ENCODE measurements at regions not wholly inside any gene's neighbourhood (a gene's known extent, or its start where the extent isn't known, plus 50 kb on each side); places are given as distances from the start of the nearest gene placed in this dataset.
"Not testable (repeated sequence)": the region's sequence is repeated elsewhere in the genome, so short reads cannot be mapped to it uniquely, and the experiment has no call there.

- no peak for DNase-seq
Measured at GRCh38 chr3:165716592-165716991, 120.6 kb downstream of the BCHE start.

- DNase-seq: no peak
Measured at GRCh38 chr3:165713479-165713878, 123.7 kb downstream of the BCHE start.

GRCh38 chr3:165712382-165712781 lies 124.8 kb downstream of the BCHE start:
- DNase-seq: no peak

DNA sequence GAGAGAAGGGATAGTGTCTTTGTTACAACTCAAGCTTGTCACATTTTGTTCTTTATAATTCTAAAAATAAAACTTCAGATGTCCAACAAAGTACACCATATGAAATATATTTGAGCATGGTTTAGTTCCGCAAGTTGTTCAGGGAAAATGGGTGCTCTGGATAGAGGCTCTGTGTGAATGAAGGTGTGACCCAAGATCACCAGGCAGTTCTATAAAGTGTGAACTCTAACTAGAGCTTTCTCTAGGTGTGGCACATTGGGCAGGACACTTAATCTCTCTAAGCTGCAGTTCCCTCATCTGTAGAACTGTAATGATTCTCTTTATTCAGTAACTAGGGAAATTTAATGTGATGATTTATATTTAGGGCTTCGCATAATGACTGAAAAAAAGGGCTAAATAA lies 139.3 kb downstream of the BCHE start:
- no peak for DNase-seq

DNA sequence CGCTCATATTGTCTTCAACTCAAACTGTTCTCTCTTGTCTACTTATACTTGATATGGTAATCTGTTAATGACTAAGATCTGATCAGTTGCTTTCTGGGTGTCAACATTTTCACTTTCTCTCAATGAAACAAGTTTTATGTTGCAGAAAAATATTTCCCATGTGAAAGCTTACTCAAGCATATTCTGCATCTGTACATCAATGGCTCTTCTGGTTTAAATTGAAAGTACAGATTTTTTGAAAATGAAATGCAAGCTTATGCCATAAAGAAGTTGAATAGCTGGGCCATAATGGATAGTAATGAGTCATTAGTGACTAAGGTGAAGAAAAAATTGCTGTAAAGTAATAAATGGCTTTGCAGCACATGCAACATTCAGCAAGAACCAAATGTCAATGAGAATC lies 140.7 kb downstream of the BCHE start:
- no peak for DNase-seq

GRCh38 chr3:165683947-165684346 lies 153.3 kb downstream of the BCHE start:
- no peak for DNase-seq

- DNase-seq: no peak
Measured at GRCh38 chr3:165682734-165683133, 154.5 kb downstream of the BCHE start.

DNA sequence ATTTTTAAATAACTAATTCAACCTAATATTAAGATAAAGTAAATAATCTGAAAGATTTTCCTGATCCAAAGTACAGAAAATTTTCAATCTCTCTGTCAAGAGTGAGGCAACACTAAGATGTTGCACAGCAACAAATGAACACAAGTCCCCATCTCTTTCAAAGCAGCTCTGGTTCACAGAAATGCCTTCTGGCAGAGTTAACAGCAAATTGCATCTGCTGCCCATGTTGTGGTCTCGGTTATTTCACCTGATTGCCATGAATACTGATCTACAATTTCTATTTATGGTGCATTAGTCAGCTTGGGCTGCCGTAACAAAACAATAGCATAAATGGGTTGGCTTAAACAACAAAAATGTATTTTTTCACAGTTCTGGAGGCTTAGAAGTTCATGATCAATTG lies 167.3 kb downstream of the BCHE start:
- no peak for DNase-seq

GRCh38 chr3:165669504-165669903 lies 167.7 kb downstream of the BCHE start:
- no peak for DNase-seq

DNA sequence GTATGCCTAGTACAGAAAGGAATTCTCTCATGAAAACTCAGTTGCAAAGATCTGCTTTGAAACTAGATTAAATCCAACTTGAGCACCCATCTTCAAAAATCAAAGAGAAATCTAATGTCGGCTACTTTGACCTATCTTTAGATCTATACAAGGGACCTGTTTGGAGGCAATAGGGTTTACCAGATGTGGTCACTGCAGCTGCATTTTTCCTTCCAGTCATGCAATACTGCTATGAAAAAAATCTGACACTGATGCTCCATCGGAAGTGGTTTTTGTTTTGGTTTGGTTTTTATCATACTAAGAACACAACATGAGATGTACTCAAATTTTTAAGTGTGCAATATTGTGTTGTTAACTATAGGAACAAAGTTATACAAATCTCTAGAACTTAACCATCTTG lies 169.5 kb downstream of the BCHE start:
- DNase-seq: no peak

DNA sequence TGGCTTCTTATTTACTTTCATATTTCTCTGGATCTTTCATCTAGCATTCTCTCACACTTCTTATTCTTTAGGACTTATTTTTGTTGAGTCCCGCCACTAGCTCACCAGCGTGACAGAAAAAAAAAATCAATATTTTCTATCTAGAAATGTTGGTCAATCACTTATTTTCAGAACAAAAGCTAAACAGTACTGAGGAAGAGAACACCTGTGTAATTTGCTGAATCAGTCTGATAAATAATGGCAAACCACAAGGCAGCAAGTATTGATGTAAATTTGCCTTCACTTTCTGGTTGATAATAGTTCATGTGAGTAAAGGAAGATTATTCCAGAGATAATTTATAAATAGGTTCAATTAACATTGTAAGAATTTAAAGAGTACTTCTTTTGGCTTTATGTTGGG lies 179.2 kb downstream of the BCHE start:
- DNase-seq: no peak

DNA sequence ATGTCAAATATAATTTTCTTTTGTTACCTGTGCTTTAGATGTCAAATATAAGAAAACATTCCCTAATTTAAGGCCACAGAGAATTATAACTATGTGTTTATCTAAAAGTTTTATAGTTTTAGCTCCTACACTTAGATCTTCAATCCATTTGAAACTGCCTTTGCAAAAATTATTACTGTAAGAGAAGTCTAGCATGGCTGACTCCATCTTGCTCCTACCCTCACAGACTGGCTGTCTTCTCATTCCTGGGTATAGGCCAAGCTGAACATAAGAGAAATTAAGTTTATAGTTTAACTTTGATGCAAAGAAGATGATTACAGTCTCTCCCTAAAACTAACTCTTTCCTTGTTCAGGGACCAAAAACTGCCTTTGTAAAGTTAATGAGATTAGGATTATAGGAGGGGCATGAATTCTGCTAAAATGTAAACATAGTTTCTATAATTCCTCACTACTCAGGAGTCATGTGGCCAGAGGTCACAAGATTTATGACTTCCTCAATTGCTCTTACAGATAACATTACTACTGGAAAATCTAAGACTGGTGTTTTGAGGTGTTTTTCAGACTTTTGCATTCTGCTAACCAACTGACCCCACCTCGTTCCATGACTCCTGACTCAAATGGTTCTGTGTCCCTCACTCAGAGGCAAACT lies 184.0 kb downstream of the BCHE start:
- no peak for DNase-seq

DNA sequence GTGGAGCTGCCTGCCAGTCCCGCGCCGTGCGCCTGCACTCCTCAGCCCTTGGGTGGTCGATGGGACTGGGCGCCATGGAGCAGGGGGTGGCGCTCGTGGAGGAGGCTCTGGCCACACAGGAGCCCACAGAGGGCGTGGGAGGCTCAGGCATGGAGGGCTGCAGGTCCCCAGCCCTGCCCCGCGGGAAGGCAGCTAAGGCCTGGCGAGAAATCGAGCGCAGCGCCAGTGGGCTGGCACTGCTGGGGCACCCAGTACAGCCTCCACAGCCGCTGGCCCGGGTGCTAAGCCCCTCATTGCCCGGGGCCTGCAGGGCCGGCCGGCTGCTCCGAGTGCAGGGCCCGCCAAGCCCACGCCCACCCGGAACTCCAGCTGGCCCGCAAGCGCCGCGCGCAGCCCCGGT lies 187.9 kb downstream of the BCHE start:
- not testable (repeated sequence) for DNase-seq

GRCh38 chr3:165645191-165645590 lies 192.0 kb downstream of the BCHE start:
- DNase-seq: no peak

DNA sequence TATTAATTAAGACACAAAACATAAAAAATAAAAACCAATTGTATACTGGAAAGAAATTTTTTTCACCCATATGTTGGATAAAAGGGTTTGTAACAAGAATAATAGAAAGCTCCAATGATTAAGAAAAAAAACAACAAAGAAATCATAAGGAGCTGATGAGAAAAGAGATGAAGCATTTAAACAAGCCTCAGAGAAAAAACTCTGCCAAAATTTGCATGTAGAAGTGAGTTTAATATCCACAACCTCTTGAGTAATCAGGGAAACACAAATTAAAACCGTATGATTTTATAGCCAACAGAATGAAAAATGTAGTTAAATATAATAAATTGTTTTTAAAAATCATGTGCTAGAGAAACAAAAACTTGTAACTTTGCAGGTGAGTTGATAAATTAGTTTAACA lies 192.9 kb downstream of the BCHE start:
- no peak for DNase-seq

DNA sequence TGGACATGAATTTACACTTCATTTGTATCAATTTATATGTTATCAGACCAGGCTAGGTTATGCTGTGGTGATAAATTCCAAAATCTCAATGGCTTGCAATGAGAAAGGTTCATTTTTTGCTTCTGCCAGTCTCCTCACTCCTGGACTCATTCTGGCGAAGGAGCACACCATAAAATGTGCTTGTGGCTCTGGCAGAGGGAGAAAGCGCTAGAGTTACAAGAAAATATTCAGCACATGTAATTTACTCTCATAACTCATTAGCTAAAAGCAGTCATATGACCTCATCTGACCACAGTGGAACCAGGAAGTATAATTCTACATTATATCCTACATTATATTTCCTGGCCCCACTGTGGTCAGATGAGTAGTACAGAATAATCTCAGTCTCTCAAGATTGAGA lies 193.8 kb downstream of the BCHE start:
- no peak for DNase-seq

DNA sequence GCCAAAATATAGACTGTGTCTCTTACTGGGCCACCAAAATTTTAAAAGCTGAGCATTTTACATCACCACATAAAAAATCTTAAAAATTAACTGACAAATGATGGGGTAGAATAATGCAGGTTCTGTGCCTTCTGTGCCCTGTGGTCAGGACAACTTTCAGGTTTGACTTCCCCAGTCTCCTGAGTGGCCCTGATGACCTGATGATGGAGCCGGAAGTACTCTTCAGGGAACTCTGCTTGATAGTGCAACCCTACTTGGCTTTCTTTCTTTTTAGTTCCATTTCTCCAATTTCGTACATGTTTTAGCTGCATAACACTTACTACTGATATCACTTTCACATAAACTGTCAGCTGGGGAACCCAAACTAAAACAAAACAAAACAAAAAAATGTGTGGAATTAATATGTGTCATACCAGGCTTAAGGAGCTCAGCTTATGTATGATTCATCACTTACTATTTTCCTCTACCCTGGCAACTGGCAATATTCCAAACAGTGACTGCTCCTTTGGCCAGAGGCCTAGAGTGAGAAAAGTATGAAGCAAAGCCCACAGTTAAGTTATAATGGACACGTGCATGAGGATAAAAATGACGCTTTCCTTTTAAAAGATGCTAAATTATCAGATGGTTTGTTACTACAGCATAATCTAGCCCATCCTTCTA lies 194.3 kb downstream of the BCHE start:
- no peak for DNase-seq

- DNase-seq: no peak
Measured at GRCh38 chr3:165641569-165642310, 195.5 kb downstream of the BCHE start.

DNA sequence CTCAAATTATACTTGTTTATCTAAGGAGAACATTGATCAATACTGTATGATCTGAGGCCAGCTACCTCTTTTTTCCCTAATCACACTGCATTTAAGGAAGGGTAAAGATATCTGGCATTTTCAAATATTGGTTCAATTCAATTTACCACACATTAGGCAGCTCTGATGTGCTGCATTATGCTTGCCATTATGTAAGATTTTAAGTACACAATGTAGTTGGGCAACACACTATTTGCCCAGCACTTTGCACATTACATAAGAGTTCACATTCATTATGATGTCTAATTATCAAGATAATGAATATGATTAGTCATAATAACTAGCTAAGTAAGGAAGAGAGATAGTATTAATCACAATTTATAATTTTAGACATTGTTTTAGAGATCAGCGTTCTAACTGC lies 196.3 kb downstream of the BCHE start:
- peak; percentile 18 for DNase-seq

DNA sequence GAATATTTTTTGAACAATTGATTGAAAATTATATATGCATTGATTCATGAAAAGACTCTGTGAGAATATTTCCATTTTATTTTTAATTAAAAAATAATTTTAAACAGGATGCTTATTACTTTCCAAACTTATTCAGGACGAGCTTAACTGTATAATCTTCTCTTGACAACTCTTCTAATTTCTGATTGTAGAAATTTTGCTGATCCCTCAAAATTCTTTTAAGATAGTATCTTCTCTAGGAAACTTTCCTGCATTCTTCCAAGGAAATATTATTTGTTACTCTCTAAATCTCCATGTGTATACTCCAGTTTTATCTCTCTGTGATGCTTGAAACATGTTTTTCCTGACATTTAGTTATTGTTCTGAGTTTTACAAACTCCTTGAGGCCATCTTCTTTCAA lies 197.2 kb downstream of the BCHE start:
- DNase-seq: no peak

DNA sequence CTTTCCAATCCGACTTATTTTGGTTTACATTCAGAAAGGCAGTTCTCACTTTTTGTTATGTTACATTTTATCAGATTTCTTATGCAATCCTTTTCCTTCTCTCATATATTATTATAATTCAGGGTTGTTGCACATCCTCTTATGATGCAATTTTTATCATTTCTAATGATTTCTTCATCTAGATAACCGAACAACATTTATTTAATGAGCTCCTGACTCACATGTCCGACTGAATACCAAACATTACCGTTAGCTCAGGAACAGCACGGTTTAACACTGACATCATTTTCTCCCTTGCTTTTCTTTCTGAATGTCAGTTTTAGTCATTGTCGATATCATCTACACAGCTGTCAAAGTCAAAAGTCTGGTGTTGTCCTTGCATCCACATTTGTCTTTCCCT lies 199.2 kb downstream of the BCHE start:
- no peak for DNase-seq

DNA sequence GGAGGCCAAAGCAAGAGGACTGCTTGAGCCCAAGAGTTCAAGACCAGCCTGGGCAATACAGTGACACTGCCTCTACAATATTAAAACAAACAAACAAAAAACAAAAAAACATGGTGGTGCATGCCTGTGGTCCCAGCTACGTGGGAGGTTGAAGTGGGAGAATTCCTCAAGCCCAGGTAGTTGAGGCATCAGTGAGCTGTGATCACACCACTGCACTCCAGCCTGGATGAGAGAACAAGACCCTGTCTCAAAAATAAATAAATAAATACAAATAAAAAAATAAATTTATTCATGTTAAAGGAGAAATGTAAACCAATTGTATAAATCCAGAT lies 200.6 kb downstream of the BCHE start:
- no peak for DNase-seq

- DNase-seq: no peak
Measured at GRCh38 chr3:165635791-165636683, 201.2 kb downstream of the BCHE start.
